PC-9 (cell line): ENCODE measurements at regions not wholly inside any gene's neighbourhood (a gene's known extent, or its start where the extent isn't known, plus 50 kb on each side); places are given as distances from the start of the nearest gene placed in this dataset.

Experiments
- EZH2 ChIP-seq: fragments of 200-600 bp; sonication (generic); IDR thresholded peaks from 2 replicates; pipeline ENCODE4 v1.8.0; 2017; ENCODE audit warnings: antibody characterized with exemption, low read depth
- TF ChIP-seq, protein P1 (sequence below): fragments of 200-600 bp; sonication (generic); conservative IDR thresholded peaks from 2 replicates; pipeline ENCODE4 v1.6.1; 2017; ENCODE audit warnings: mixed run types, antibody characterized with exemption, mild to moderate bottlenecking, moderate library complexity

- TF ChIP-seq, protein P1, sequence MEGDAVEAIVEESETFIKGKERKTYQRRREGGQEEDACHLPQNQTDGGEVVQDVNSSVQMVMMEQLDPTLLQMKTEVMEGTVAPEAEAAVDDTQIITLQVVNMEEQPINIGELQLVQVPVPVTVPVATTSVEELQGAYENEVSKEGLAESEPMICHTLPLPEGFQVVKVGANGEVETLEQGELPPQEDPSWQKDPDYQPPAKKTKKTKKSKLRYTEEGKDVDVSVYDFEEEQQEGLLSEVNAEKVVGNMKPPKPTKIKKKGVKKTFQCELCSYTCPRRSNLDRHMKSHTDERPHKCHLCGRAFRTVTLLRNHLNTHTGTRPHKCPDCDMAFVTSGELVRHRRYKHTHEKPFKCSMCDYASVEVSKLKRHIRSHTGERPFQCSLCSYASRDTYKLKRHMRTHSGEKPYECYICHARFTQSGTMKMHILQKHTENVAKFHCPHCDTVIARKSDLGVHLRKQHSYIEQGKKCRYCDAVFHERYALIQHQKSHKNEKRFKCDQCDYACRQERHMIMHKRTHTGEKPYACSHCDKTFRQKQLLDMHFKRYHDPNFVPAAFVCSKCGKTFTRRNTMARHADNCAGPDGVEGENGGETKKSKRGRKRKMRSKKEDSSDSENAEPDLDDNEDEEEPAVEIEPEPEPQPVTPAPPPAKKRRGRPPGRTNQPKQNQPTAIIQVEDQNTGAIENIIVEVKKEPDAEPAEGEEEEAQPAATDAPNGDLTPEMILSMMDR: no peak
- no peak for TF ChIP-seq EZH2
Measured at GRCh38 chr18:39685303-39685902, 2119.8 kb upstream of the CELF4 start.
